K562 (cell line): ENCODE measurements at regions not wholly inside any gene's neighbourhood (a gene's known extent, or its start where the extent isn't known, plus 50 kb on each side); places are given as distances from the start of the nearest gene placed in this dataset.

Experiments
- ATAC-seq: fragments of 200-7000 bp; cut with Tn5 transposase; 3 replicates; pipeline ENCODE4 v1.9.1; 2020; ENCODE audit warnings: moderate library complexity
- BruUV-seq: library from RNA; stranded (reverse); fragments of 400-500 nt; replicated peaks from 2 replicates; lab custom pipeline; 2021; lab: Mats Ljungman, UMichigan
- CTCF ChIA-PET: fragments of 300-600 bp; formaldehyde crosslinking; extraction: SDS; loops from one replicate; lab custom pipeline; 2021; ENCODE audit warnings: low intra/inter-chr PET ratio; lab: Yijun Ruan, JAX
- POLR2A ChIA-PET: fragments of 300-600, 350-650 bp; sonication (Branson Sonifier 250); formaldehyde crosslinking; extraction: SDS; loops from one replicate; lab custom pipeline; 2021; ENCODE audit warnings: antibody characterized with exemption, inconsistent platforms; lab: Yijun Ruan, JAX
- DNase-seq, 4 experiments: peaks; one replicate each; pipeline versions ENCODE4 v3.0.0 to v3.0.0-alpha.2; 2011 to 2018; ENCODE audit warnings: low spot score in 3 of 4, mixed read lengths in 3 of 4; ENCODE audit errors: extremely low read depth in 1 of 4
- FAIRE-seq: peaks from 2 replicates; lab custom pipeline; 2011; peaks lifted over from hg19 to GRCh38; lab: Jason Lieb, UNC
- H2AFZ ChIP-seq: 2 replicates; pipeline ENCODE4 v1.6.0; 2011; ENCODE audit warnings: low read depth, low read length, control low read depth, inconsistent platforms
- H3K27ac ChIP-seq: fragments of 200-600 bp; 3 replicates; pipeline ENCODE4 v1.8.0; 2011; ENCODE audit warnings: low read depth, mild to moderate bottlenecking, control low read depth, inconsistent platforms, low read length, moderate library complexity, mixed read lengths; ENCODE audit errors: extremely low read depth
- H3K27me3 ChIP-seq, 2 experiments: fragments of 300-600 bp in 1 of 2; 2 replicates in 1 of 2; 3 replicates in 1 of 2; pipeline versions ENCODE4 v1.6.0 to v1.8.0; 2011; ENCODE audit warnings: inconsistent platforms in 2 of 2, low read length in 2 of 2, mild to moderate bottlenecking in 1 of 2, mixed read lengths in 1 of 2, moderate library complexity in 1 of 2; ENCODE audit not compliant: control insufficient read depth in 2 of 2, insufficient read depth in 2 of 2
- H3K36me3 ChIP-seq: fragments of 300-600 bp; 3 replicates; pipeline ENCODE4 v1.8.0; 2011; ENCODE audit warnings: mild to moderate bottlenecking, low read length, inconsistent platforms; ENCODE audit not compliant: control insufficient read depth, insufficient read depth
- H3K4me1 ChIP-seq, 2 experiments: fragments of 200-600 bp in 1 of 2; replicated peaks in 1 of 2; 2 replicates in 1 of 2; 3 replicates in 1 of 2; pipeline versions ENCODE4 v1.5.1 to v1.8.0; 2011; ENCODE audit warnings: inconsistent platforms in 2 of 2, low read length in 2 of 2, mild to moderate bottlenecking in 1 of 2, mixed read lengths in 1 of 2, moderate library complexity in 1 of 2; ENCODE audit not compliant: control insufficient read depth in 2 of 2, insufficient read depth in 2 of 2
- H3K4me2 ChIP-seq: 2 replicates; pipeline ENCODE4 v1.6.1; 2011; ENCODE audit warnings: low read length, control low read depth, inconsistent platforms, mixed read lengths; ENCODE audit not compliant: insufficient read depth
- H3K4me3 ChIP-seq: fragments of 200-600 bp; sonication (generic), shearing (Covaris generic); 2 replicates; pipeline ENCODE4 v1.5.1; 2016; ENCODE audit warnings: control low read depth, inconsistent platforms
- H3K79me2 ChIP-seq: fragments of 200-600 bp; 3 replicates; pipeline ENCODE4 v1.8.0; 2011; ENCODE audit warnings: low read length, inconsistent platforms; ENCODE audit not compliant: control insufficient read depth, insufficient read depth
- H3K9ac ChIP-seq, 2 experiments: 2 replicates each; pipeline versions ENCODE4 v1.6.0 to v1.6.1; 2011; ENCODE audit warnings: low read depth in 2 of 2, low read length in 2 of 2, control low read depth in 1 of 2, inconsistent platforms in 1 of 2, mild to moderate bottlenecking in 1 of 2, mixed read lengths in 1 of 2; ENCODE audit not compliant: insufficient read depth in 1 of 2
- H3K9me1 ChIP-seq: one replicate; pipeline ENCODE4 v1.6.0; 2011; ENCODE audit warnings: inconsistent platforms, mild to moderate bottlenecking, low read length, moderate library complexity; ENCODE audit not compliant: control insufficient read depth, insufficient read depth
- H3K9me3 ChIP-seq: replicated peaks from 2 replicates; pipeline ENCODE4 v1.5.1; 2011; ENCODE audit warnings: low read depth, low read length, inconsistent platforms; ENCODE audit not compliant: control insufficient read depth, insufficient read depth
- H4K20me1 ChIP-seq: replicated peaks from 2 replicates; pipeline ENCODE4 v1.6.1; 2011; ENCODE audit warnings: low read length, inconsistent platforms, mixed read lengths; ENCODE audit not compliant: control insufficient read depth, insufficient read depth
- HDAC3 ChIP-seq: fragments of 450-650 bp; IDR thresholded peaks from 2 replicates; pipeline ENCODE4 v1.6.1; 2018; ENCODE audit warnings: borderline replicate concordance, mild to moderate bottlenecking, moderate library complexity; ENCODE audit not compliant: partially characterized antibody
- MXI1 ChIP-seq: IDR thresholded peaks from 2 replicates; pipeline ENCODE4 v1.6.1; 2011; ENCODE audit warnings: low read depth, mild to moderate bottlenecking, improper control_type of control experiment, low read length
- POLR3A ChIP-seq: IDR thresholded peaks from 2 replicates; pipeline ENCODE4 v1.6.1; 2011; ENCODE audit warnings: borderline replicate concordance, mild to moderate bottlenecking, moderate library complexity; ENCODE audit not compliant: insufficient read length, insufficient read depth; ENCODE audit errors: extremely low read depth
- PREB ChIP-seq: sonication (generic); formaldehyde crosslinking; IDR thresholded peaks from 2 replicates; pipeline ENCODE4 v1.8.1; 2023; ENCODE audit warnings: mild to moderate bottlenecking, missing genetic modification reagents
- TCF15 ChIP-seq: fragments of 250-450 bp; sonication (Bioruptor Pico); IDR thresholded peaks from 2 replicates; pipeline ENCODE4 v1.8.0; 2022; ENCODE audit warnings: moderate library complexity, mild to moderate bottlenecking, inconsistent platforms
- TEAD1 ChIP-seq, 2 experiments: fragments of 450-650 bp in 1 of 2; sonication (generic) in 1 of 2; formaldehyde crosslinking; IDR thresholded peaks; 2 replicates each; pipeline versions ENCODE4 v1.4.0 to v1.8.0; 2020 to 2022; ENCODE audit warnings: mild to moderate bottlenecking in 2 of 2, missing genetic modification reagents in 1 of 2
- TEAD2 ChIP-seq: fragments of 450-650 bp; IDR thresholded peaks from 2 replicates; pipeline ENCODE4 v1.6.1; 2016; ENCODE audit warnings: missing genetic modification characterization, control low read depth, missing compliant biosample characterization
- ZNF224 ChIP-seq: sonication (generic); formaldehyde crosslinking; IDR thresholded peaks from 2 replicates; pipeline ENCODE4 v1.8.0; 2022; ENCODE audit warnings: mild to moderate bottlenecking, missing genetic modification reagents
- ZNF407 ChIP-seq: fragments of 450-650 bp; IDR thresholded peaks from 2 replicates; pipeline ENCODE4 v1.6.1; 2016; ENCODE audit warnings: low read depth
- WGBS: fragments of 100-300 bp; shearing (Covaris generic); methylation state at CpG from one replicate; pipeline ENCODE4 v1.1.6; 2016; ENCODE audit warnings: low coverage, mixed read lengths; ENCODE audit not compliant: insufficient coverage; ENCODE audit errors: missing lambda C conversion rate; 5-methylcytosine and 5-hydroxymethylcytosine counted together
- in situ Hi-C: fragments of 300-500 bp; cut with MboI; formaldehyde crosslinking; loops from 4 replicates; pipeline ENCODE4 v1.15.0; 2018; ENCODE audit warnings: inconsistent platforms, mixed read lengths
- intact Hi-C: fragments of 100-400 bp; cut with micrococcal nuclease; formaldehyde crosslinking; loops from 2 replicates; pipeline ENCODE4 v1.14.2; 2022

- TF ChIP-seq PREB (CRISPR knock-in tag) (no peak), MXI1 (no peak)
Observed at GRCh38 chr10:125575843-125576242, 107.1 kb downstream of the TEX36 start (continued).

GRCh38 chr10:125568156-125568555 is 114.8 kb downstream of the TEX36 start:
- H3K27ac ChIP-seq = no peak overlapping the region
- intact Hi-C loops (no loop called here), in situ Hi-C loops (no loop called here)
- no peaks in the 10 kb centered on the region for H4K20me1 ChIP-seq
- no peaks in the 10 kb centered on the region for H3K4me1 ChIP-seq
- H3K9me1 ChIP-seq = no peaks in the 10 kb centered on the region
- peak overlapping the region; percentile 76 for H2AFZ ChIP-seq
- no peak for FAIRE-seq
- H3K79me2 ChIP-seq = no peaks in the 10 kb centered on the region
- ChIA-PET POLR2A (interaction anchor here (0.6 kb wide), 1 partner anchor 84 kb away, joined by 3 read pairs; no protein-coding TSS in a partner anchor), CTCF (no interaction called here)
- H3K9ac ChIP-seq = no peak overlapping the region
- no peaks in the 10 kb centered on the region for H3K9me3 ChIP-seq
- no peak overlapping the region for H3K4me3 ChIP-seq
- H3K4me2 ChIP-seq = peak overlapping the region; percentile 53; the same call in 1 of the 2 replicates
- H3K27me3 ChIP-seq = no peaks in the 10 kb centered on the region; a peak in 1 of 5 replicates
- 4% methylated on average over 4 of the region's 4 CpGs for WGBS
- BruUV-seq = no TSS peak
- no peaks in the 10 kb centered on the region for H3K36me3 ChIP-seq
- no peak for DNase-seq
- ATAC-seq = no peak
- no peak for TF ChIP-seq HDAC3
- TF ChIP-seq TEAD2 (tag) = no peak
- no peak for TF ChIP-seq ZNF224 (CRISPR knock-in tag)
- no peak for TF ChIP-seq TEAD1 (CRISPR knock-in tag; IDR thresholded peaks at IDR 0.05)
- TF ChIP-seq TCF15 (CRISPR knock-in tag) = no peak
- TF ChIP-seq ZNF407 = no peak
- TF ChIP-seq POLR3A = no peak
